Fibroblast of peridontal ligament (primary cell): ENCODE measurements at regions not wholly inside any gene's neighbourhood (a gene's known extent, or its start where the extent isn't known, plus 50 kb on each side); places are given as distances from the start of the nearest gene placed in this dataset.
"Not testable (repeated sequence)": the region's sequence is repeated elsewhere in the genome, so short reads cannot be mapped to it uniquely, and the experiment has no call there.

Source experiments
- DNase-seq: peaks from one replicate; pipeline ENCODE4 v3.0.0-alpha.2; 2010; ENCODE audit errors: extremely low read depth

DNA sequence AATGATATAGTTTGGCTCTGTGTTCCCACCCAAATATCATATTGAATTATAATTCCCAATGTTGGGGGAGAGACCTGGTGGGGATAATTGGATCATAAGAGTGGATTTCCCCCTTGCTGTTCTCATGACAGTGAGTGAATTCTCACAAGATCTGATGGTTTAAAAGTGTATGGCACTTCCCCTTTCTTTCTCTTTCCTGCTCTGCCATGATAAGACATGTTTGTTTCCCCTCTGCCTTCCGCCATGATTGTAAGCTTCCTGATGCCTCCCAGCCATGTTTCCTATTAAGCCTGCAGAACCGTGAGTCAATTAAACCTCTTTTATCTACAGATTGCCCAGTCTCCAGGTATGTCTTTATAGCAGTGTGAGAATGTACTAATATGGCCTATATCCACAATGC, 126.7 kb upstream of the GMNC start:
- no peak for DNase-seq

DNA sequence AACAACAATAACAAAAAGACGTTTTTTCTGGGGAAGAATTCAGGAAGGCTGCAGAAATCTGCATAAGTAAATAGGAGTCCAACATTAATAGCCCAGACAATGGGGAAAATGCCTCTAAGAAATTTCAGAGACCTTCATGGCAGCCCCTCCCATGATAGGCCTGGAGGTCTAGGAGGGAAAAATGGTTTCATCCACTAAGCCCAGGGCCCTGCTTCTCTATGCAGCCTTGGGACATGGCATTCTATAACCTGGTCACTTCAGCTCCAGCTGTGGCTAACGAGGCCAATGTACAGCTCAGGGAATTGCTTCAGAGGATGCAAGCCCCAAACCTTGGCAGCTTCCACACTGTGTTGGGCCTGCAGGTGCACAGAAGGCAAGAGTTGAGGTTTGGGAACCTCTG, 125.6 kb upstream of the GMNC start:
- no peak for DNase-seq

DNA sequence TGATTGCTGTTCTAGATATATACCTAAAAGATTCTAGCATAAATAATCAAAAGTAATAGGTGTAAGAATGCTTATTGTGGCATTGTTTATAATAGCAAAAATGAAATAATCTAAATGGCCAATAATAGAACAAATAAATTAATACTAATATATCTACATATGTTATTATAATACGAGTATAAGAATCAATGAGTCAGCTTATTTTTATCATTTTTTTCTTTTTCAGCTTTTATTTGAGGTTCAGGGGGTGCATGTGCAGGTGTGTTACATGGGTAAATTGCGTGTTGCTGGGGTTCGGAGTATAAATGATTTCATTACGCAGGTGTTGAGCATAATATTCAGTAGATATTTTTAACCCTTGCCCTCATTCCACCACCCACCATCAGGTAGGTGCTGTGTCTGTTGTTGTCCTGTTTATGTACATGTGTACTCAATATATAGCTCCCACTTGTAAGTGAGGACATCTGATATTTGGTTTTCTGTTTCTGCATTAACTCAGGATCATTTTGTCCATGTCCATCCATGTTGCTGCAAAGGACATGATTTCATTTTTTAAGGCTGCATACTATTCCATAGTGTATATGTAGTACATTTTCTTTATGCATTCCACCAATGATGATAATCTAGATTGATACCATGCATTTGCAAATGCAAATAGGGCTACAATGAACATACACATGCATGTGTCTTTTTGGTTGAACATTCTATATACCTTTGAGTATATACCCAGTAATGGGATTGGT, 122.2 kb upstream of the GMNC start:
- DNase-seq: no peak

DNA sequence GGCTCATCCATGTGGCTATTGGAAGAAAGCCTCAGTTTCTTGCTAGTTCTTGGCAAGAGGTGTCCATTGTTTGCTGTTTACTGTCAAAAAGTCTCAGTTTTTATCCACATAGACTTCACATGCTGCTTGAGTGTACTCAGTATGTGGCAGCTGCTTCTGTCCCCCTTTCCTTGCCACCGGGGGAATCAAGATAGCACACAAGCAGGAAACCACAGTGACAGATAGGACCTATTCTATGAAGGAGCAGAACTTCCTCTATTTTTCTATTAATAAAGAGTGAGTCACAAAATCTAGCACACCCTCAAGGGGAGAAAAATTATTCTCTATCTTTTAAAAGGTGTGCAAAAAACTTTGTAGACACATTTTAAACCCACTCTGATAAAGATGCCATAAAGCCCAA, 121.4 kb upstream of the GMNC start:
- no peak for DNase-seq

GRCh38 chr3:190973771-190974170, 111.3 kb upstream of the GMNC start:
- no peak for DNase-seq

DNA sequence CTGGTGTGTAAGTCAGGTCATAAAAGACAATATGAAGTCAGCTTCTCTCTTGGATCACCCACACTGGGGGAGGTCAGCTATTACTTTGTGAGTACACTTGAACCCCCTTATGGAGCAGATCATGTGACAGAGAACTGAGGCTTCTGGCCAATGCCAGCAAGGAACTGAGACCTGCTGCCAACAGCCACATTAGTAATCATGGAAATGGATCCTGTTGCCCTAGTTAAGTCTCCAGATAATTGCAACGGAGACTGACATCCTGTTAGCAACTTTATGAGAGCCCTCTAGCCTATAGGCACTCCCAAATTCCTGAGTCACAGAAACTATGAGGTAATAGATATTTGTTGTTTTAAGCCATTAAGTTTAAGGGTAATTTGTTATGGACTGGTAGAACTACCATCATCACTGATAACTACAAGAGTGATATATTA, 110.4 kb upstream of the GMNC start:
- peak; percentile 8 for DNase-seq

DNA sequence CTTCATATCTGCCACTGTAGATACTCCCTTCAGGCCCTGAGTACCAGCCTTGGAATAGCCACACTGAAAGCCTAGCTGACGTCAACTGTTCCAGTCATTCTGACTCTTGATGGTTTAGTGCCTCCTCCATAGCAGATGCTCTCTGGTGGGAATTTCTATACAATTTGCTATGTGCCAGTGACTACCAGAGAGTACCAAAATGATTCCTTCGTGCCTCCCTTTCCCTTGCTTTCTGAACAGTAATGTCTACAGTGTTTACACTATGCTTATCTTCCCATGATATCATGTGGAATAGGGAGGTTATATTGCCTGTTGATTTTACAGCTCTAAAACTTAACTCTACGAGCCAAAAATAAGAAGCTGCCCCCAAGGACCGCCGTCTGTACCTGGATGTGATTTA, 109.7 kb upstream of the GMNC start:
- DNase-seq: no peak

DNA sequence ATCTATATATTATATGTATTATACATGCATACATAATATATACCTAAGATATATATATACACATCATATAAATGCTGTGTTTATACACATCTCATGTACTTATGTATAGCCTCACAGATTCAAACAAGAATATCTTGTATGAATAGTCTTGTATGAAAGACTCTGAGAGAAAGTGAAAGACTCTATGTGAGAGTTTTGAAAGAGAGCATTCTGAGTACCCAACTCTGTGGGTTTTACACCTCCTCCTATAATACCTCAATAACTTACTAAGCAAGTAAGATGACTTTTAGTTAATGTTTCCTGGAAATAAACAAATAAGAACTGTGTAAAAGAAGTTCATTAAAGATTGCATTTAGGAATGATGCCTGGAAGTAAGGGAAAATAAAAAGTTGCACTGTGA, 108.1 kb upstream of the GMNC start:
- DNase-seq: no peak

DNA sequence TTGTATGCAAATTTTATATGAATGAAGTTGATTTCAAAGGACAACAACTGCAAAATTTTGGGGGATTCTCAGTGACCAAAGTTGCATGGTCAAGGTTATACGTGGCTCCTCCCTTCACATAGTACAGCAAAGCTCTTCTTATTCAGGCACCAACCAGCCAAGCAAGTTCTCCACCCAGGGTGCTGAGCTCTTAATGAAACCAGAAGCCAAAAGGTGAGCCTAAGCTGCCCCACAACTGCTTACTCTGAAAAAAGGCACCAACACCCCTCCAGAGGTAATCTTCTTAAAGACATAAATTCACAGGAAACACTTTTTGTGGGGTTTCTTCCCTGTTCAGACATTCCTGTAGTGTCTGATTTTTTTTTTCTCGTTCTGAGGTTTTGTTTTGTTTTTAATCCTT, 106.1 kb upstream of the GMNC start:
- DNase-seq: no peak

GRCh38 chr3:190964931-190965330, 102.4 kb upstream of the GMNC start:
- DNase-seq: not testable (repeated sequence)

DNA sequence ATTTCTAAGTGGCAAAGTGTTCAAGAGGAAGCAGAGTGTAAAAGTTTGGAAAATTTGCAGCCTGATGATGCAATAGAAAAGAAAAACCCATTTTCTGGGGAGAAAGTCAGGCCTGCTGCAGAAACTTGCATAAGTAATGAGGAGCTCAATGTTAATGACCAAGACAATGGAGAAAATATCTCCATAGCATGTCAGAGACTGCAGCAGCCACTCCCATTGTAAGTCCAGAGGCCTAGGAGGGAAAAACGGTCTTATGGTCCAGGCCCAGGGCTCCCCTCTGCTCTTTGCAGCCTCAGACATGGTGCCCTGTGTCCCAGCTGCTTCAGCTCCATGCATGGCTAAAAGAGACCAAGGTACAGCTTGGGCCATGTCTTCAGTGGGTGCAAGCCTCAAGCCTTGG, 96.6 kb upstream of the GMNC start:
- no peak for DNase-seq

DNA sequence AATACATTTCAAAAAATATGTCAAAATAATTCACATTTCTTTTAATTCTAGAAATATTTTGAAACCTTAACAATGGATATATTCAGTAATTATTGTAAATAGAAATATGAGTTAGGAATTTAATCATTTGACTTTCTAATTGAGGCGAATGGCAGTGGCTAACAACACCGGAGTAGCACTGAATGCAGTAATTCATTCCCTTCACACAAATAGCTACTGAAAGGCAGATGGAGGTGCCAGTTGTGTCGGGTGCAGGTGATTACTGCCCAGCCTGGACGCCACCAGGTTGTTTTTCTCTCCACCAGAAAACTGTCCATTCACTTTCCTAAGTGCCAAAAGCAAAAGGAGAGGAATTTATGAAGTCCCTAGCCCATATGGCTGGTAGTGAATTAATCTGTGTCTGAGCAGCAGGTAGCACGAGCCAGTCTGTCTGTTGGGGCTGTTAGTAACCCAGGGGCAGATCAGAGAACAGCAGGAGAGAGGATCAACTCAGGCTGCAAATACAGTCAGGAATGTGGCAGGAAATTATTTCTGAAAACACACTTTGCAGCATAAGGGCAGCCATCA, 79.3 kb upstream of the GMNC start:
- DNase-seq: no peak

DNA sequence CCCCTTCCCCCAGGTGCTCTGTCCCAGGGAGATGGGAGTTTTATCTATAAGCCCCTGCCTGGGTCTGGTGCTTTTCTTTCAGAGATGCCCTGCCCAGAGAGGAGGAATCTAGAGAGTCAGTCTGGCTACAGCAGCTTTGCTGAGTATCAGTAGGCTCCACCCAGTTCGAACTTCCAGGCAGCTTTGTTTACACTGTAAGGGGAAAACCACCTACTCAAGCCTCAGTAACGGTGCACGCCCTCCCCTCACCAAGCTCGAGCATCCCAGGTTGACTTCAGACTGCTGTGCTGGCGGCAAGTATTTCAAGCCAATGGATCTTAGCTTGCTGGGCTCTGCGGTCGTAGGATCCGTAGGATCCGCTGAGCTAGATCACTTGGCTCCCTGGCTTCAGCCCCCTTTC, 72.1 kb upstream of the GMNC start:
- not testable (repeated sequence) for DNase-seq

- DNase-seq: no peak
Measured at GRCh38 chr3:190926619-190927018, 64.1 kb upstream of the GMNC start.

- DNase-seq: no peak
Measured at GRCh38 chr3:190912736-190913135, 50.2 kb upstream of the GMNC start.
